Memory B cell (primary cell): ENCODE measurements at regions not wholly inside any gene's neighbourhood (a gene's known extent, or its start where the extent isn't known, plus 50 kb on each side); places are given as distances from the start of the nearest gene placed in this dataset.

Experiments used
- ATAC-seq: fragments of 150-1000 bp; cut with Tn5 transposase; 2 replicates; pipeline ENCODE4 v1.10.0; 2021; ENCODE audit warnings: low read depth, mild to moderate bottlenecking, moderate library complexity
- DNase-seq, 2 donors: peaks; one replicate each; pipeline ENCODE4 v3.0.0; 2022; ENCODE audit warnings: low spot score in 2 of 2
- H3K27ac Mint-ChIP-seq: one replicate; pipeline ENCODE4 v1.8.0; 2022; ENCODE audit warnings: mild to moderate bottlenecking, moderate library complexity, mixed read lengths
- H3K27me3 Mint-ChIP-seq: one replicate; pipeline ENCODE4 v1.8.0; 2022; ENCODE audit warnings: mixed read lengths
- H3K36me3 Mint-ChIP-seq: one replicate; pipeline ENCODE4 v1.8.0; 2022; ENCODE audit warnings: mild to moderate bottlenecking, mixed read lengths
- H3K4me1 Mint-ChIP-seq: one replicate; pipeline ENCODE4 v1.8.0; 2022; ENCODE audit warnings: mixed read lengths
- H3K4me3 Mint-ChIP-seq: one replicate; pipeline ENCODE4 v1.8.0; 2022; ENCODE audit warnings: mild to moderate bottlenecking, moderate library complexity, mixed read lengths
- H3K9me3 Mint-ChIP-seq: one replicate; pipeline ENCODE4 v1.8.0; 2022; ENCODE audit warnings: mixed read lengths

DNA sequence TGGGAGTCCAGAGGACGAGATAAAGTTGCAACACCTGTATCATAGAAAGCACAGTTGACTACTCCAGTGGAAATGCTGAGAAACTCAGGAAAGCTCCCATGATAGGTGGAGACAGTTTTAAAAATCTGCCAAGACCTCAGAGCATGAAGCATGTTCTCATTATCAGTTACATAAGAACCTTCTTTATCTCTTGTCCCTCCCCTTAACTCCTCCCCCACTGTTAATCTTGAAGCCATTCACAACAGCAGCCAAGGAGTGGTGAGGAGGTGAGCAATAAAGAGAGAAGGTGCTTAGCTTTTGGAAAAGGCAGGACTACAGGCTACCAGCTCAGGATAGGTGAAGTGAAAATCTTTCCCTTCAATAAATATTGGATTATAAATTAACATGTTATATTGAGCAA is 657.9 kb downstream of the NYAP2 start:
- Mint-ChIP-seq H3K4me1 (no peaks in the 10 kb centered on the region), H3K27ac (no peak overlapping the region), H3K4me3 (no peak overlapping the region), H3K9me3 (no peaks in the 10 kb centered on the region), H3K27me3 (no peaks in the 10 kb centered on the region), H3K36me3 (no peaks in the 10 kb centered on the region)
- DNase-seq (no peak), ATAC-seq (no peak)

DNA sequence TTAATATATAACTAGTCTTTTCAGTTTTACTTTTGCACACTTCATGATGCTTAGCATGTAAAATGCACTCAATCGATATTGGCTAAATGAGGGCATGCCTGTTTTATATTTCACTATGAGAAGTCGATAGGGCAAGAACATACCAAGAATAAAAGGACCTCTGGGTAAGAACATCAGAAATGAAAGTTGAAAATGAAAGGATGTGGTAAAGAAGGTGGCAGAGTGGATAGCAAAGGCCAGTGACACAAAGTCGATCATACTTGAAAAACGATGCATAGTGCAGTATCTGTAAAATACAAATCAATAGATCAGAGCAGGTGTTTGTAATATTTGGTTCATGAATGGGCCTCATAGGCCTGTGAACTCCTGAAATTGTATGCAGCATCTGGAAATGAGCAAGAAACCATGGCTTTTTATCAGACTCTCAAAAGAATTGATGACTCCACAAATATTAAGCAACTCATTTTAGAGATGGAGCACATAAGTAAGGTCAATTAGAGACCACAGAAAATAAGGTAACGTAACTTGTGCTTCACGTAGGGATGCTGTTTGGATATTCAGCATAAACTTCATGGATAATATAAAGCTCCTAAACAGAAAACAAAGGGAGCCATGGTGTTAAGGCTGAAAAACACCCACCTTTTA is 653.4 kb downstream of the NYAP2 start:
- no peak for ATAC-seq
- Mint-ChIP-seq H3K36me3 (no peaks in the 10 kb centered on the region), H3K9me3 (no peaks in the 10 kb centered on the region), H3K4me3 (no peak overlapping the region), H3K27me3 (no peaks in the 10 kb centered on the region), H3K27ac (no peak overlapping the region), H3K4me1 (peaks cover 3% of the 10 kb centered on the region)
- DNase-seq: no peak

DNA sequence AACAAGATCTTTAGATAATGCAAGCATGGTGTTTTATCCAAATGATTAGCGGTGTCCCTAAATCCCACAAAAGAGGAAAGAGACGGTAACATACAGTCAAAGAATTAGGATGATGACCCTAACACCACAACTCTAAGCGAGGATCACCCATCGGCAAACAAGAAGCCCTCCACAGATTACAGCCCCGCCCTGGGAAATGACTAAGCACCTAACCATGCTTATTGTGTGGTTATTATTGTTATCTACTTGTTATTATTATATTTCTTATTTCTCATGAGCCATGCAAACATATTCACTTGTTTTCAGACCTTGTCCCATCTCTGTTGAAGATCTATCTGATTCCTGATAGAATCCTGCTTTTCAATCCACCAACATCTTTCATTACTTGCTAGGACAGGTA is 651.3 kb downstream of the NYAP2 start:
- Mint-ChIP-seq H3K4me1 (peaks cover 3% of the 10 kb centered on the region), H3K4me3 (no peak overlapping the region), H3K27ac (no peak overlapping the region), H3K36me3 (no peaks in the 10 kb centered on the region), H3K27me3 (no peaks in the 10 kb centered on the region), H3K9me3 (no peaks in the 10 kb centered on the region)
- DNase-seq (no peak), ATAC-seq (no peak)

DNA sequence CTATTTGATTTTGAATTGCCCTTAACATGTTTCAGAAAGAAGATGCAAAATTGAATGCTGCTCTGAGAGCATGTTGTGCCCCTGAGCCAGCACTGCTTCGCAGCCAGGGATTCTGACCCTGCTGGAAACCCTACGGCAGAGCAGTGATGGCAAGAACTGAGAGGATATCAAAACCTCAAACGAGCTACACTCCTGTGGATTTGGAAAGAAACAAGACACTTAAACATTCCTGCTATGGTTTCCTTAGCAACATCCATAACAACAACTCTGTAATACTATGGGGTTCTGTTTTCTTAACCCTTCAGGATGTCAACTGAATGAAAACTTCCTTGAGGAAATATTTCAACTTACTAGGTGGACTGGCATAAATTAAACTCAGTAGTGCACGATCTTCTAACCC is 649.1 kb downstream of the NYAP2 start:
- DNase-seq (no peak), ATAC-seq (no peak)
- Mint-ChIP-seq H3K4me3 (no peak overlapping the region), H3K9me3 (no peaks in the 10 kb centered on the region), H3K27me3 (no peaks in the 10 kb centered on the region), H3K4me1 (peaks cover 3% of the 10 kb centered on the region), H3K36me3 (no peaks in the 10 kb centered on the region), H3K27ac (no peak overlapping the region)

DNA sequence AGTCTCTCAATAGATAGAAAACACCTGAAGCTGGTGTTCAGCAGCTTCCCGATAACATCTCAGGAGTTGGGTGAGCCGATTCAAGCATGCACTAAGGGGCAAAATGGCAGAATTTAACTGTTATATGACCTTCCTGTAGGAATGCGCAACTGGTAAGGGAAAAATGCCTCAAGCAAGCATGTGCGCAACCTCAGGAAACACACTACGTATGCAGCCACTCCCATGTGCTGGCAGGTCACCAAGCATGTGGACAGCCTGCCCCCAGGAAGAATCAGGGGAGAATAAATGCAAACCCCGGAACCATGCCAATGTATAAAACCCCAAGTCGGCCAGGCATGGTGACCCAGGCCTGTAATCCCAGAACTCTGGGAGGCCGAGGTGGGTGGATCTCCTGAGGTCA is 645.6 kb downstream of the NYAP2 start:
- Mint-ChIP-seq H3K36me3 (no peaks in the 10 kb centered on the region), H3K4me3 (no peak overlapping the region)

DNA sequence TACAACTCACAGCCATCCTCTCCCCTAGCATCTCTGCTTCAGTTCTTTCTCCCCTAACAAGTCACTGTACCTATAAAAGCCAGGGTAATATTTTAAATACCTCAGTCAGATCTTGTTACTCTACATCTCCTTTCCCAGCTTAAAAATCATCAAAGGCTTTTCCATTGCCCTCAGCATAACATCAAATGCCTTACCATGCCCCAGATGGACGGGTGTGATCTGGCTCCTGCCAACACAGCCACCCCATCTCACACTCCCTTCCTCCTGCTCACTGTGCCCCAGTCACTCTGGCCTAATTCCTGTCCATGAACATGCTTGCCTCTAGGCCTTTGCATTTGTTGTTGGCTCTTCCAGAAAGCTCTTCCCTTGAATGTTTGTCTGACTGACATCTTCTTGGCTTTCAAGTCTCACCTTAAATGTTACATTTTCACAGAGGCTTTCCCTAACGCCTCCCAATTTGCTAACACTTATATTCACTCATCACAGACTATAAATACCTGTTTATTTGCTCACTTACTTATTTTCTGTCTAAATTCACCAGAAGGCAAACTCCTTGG is 640.9 kb downstream of the NYAP2 start:
- H3K4me1 Mint-ChIP-seq: no peaks in the 10 kb centered on the region
- ATAC-seq (no peak), DNase-seq (no peak)
- no peaks in the 10 kb centered on the region for H3K36me3 Mint-ChIP-seq
- peaks cover 7% of the 10 kb centered on the region for H3K27me3 Mint-ChIP-seq
- no peak overlapping the region for H3K27ac Mint-ChIP-seq
- no peak overlapping the region for H3K4me3 Mint-ChIP-seq
- H3K9me3 Mint-ChIP-seq: peaks cover 2% of the 10 kb centered on the region

More for the DNA sequence above, 645.6 kb downstream of the NYAP2 start:
- Mint-ChIP-seq H3K4me1 (no peaks in the 10 kb centered on the region), H3K9me3 (no peaks in the 10 kb centered on the region), H3K27ac (no peak overlapping the region), H3K27me3 (peaks cover 3% of the 10 kb centered on the region)
- ATAC-seq (no peak), DNase-seq (no peak)

DNA sequence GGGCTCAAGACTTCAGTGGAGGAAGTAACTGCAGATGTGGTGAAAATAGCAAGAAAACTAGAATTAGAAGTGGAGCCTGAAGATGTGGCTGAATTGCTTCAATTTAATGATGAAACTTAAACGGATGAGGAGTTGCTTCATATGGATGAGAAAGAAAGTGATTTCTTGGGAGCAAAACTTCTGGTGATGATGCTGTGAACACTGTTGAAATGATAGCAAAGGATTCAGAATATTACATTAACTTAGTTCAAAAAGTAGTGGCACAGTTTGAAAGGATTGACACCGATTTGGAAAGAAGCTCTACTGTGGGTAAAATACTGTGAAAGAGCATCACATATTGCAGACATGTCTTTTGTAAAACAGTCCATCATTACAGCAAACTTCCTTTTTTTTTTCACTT is 638.0 kb downstream of the NYAP2 start:
- peaks cover 10% of the 10 kb centered on the region for H3K27me3 Mint-ChIP-seq
- H3K4me1 Mint-ChIP-seq: no peaks in the 10 kb centered on the region
- H3K9me3 Mint-ChIP-seq: peaks cover 2% of the 10 kb centered on the region
- H3K27ac Mint-ChIP-seq: no peak overlapping the region
- no peak for ATAC-seq
- no peaks in the 10 kb centered on the region for H3K36me3 Mint-ChIP-seq
- DNase-seq: no peak
- no peak overlapping the region for H3K4me3 Mint-ChIP-seq

DNA sequence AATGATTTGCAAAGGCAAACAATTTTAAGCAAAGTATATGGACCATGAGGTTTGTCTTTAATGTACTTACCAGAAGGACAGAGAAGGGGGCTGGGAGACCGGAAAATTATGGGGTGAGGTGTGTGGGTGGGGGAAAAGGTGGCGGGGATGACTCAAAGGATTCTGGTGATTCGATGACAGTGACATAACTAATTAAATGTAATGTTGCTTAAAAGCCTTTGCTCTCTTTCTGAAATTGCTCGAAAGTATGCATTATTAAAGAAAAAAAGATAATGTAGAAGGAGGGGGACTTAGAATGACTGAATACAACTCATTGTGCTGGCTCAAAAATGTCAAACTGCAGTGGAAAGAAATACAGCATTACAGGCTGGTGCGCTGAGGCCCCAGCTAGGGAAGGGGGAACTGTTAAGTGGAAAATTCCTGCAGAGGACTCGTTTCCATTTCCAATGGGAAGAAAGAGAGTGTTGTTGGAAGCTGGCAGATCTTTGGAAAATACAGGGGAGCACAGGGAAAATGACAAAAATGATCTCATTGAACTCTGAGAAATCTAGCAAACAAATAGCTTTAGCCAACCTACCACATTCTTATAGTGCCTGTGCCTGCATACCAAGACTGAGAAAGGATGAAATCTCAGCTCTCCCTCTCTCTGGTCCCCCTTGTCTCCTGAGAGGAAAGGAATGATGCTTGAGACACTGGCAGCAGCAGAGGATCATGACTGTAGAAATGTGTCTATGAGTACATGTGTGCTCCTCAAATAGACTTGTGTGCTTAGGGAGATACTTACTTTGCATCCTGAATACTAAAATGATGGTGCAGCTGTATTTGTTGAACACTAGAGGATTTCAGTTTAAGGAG is 632.4 kb downstream of the NYAP2 start:
- H3K4me1 Mint-ChIP-seq: peaks cover 17% of the 10 kb centered on the region
- no peak overlapping the region for H3K27ac Mint-ChIP-seq
- H3K36me3 Mint-ChIP-seq: no peaks in the 10 kb centered on the region
- H3K9me3 Mint-ChIP-seq: no peaks in the 10 kb centered on the region
- peaks cover 9% of the 10 kb centered on the region for H3K27me3 Mint-ChIP-seq
- ATAC-seq: no peak
- DNase-seq: no peak
- no peak overlapping the region for H3K4me3 Mint-ChIP-seq

DNA sequence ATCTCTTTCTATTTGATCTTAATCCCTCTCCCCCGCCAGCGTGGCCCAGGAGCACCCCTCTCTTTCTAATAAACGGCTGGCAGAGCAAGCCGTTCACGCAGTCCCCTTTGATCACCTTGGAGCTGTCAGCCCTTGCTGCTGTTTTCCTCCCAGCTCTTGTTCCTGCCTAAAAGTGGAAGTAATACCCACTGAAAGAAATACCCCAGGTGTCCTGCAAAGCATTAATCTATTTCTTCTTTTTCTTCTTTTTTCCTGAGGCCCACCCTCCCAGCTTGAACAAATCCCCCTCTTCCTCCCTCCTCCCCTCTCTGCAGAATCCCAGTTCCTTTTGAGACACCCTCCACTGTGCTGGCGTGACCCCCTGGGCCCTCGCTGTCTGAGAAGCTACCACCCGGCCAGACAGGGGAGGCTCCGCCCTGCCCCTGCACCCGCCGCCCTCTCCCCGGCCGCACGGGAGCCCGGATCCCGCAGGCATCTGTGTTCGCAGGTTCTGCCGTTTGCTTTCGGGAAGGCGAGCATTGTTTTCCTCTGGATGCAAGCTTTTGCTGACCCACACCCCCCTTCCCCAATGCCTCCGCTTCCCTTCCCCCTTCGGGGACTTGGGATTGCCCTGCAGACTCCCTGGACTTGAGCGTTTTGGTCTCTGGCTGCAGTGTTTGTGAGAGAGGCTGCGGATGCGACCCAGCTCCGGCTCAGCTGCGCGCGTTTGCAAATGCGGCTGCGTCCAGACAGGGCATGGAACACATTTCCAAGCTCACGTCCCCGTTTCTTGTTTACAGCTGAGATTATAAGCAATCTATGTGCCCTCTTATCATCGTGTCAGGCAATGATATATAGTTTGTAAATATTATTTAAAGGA is 631.5 kb downstream of the NYAP2 start:
- Mint-ChIP-seq H3K36me3 (no peaks in the 10 kb centered on the region), H3K4me3 (peak overlapping the region; percentile 78), H3K27me3 (peaks cover 9% of the 10 kb centered on the region), H3K9me3 (no peaks in the 10 kb centered on the region), H3K27ac (no peak overlapping the region), H3K4me1 (peaks cover 17% of the 10 kb centered on the region)
- ATAC-seq (peak; percentile 64), DNase-seq (peak in 1 of 2 donors; percentile 15)

DNA sequence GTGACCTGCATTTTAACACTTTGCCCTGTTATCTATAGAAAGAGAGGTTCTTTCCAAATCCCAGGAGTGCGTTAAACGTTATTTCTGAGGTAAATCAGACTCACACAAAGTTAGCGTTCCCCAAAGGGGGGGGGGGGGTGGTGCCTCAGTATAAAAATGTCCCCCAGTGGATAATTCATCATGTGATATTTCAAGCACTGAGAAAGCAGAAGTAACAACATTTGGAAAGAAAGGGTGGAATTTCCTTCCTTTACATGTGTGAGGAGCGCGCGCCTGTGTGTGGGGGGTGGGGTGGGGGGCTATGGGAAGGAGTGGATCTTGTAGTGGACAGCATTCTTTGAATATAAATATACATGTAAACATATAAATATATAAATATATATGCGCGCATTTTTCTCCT is 630.9 kb downstream of the NYAP2 start:
- Mint-ChIP-seq H3K4me1 (peaks cover 17% of the 10 kb centered on the region), H3K9me3 (no peaks in the 10 kb centered on the region), H3K27ac (no peak overlapping the region), H3K36me3 (no peaks in the 10 kb centered on the region), H3K27me3 (peaks cover 9% of the 10 kb centered on the region), H3K4me3 (peak overlapping the region; percentile 78)
- ATAC-seq (peak; percentile 53), DNase-seq (no peak)

DNA sequence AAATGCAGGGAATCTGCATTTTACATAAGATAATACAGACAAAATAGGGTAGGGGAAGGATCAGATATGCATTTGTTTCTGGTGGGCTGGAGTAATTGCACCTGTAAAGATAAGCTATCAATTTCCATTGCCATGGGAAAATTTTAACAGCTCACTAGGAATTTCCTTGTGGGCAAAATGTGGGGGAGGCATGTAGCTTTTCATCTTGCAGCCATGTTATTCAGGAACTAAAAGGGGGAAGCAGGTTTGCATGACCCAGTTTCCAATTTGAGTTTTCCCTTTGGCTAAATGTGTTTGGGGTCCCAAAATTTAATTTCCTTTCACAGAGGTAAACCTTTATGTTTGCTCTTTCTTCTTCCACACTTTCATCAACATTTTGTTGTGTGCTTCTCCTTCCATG is 624.4 kb downstream of the NYAP2 start:
- peaks cover 5% of the 10 kb centered on the region for H3K27me3 Mint-ChIP-seq

DNA sequence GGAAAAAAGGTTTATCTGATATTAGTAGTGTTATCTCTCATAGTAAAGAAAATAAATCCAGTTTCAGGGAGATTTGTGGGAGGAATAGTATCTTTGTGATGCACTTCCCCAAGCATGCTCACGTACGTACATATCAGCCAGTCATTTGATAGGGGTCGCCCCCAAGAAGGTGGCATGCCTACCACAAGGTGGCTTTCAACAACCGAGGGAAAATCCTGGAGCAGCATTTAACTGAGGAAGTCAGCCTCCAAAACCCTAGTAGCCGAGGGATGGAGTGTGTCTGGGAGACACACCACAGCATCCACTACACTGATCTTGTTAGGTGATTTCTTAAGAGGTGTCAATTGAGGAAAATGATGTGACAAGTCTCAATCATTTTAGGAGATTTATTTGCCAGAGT is 623.9 kb downstream of the NYAP2 start:
- DNase-seq (no peak), ATAC-seq (no peak)
- no peak overlapping the region for H3K27ac Mint-ChIP-seq
- no peaks in the 10 kb centered on the region for H3K4me1 Mint-ChIP-seq
- peaks cover 5% of the 10 kb centered on the region for H3K9me3 Mint-ChIP-seq
- no peak overlapping the region for H3K4me3 Mint-ChIP-seq
- no peaks in the 10 kb centered on the region for H3K36me3 Mint-ChIP-seq
- peaks cover 5% of the 10 kb centered on the region for H3K27me3 Mint-ChIP-seq

More for the DNA sequence above, 624.4 kb downstream of the NYAP2 start:
- H3K36me3 Mint-ChIP-seq: no peaks in the 10 kb centered on the region
- H3K4me3 Mint-ChIP-seq: no peak overlapping the region
- H3K27ac Mint-ChIP-seq: no peak overlapping the region
- ATAC-seq (no peak), DNase-seq (no peak)
- no peaks in the 10 kb centered on the region for H3K4me1 Mint-ChIP-seq
- peaks cover 4% of the 10 kb centered on the region for H3K9me3 Mint-ChIP-seq

DNA sequence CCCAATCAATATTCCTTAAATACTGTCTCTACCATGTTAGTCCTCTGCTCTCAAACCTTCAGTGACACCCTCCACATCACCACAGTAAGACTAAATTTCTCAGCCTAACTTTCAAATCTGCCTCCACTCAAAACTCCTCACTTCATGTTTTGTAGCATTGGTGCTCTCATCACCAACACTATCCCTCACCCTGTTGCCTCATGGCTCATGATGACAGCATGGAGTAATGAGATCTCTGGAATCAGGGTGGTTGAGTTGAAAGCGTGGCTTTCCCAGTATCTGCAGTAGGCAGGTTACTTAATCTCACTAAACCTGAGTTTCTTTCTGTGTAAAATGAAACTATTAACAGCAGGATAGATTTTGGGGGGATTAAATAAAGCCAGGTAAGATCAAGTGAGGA is 621.4 kb downstream of the NYAP2 start:
- peaks cover 3% of the 10 kb centered on the region for H3K27me3 Mint-ChIP-seq
- ATAC-seq: no peak
- no peaks in the 10 kb centered on the region for H3K4me1 Mint-ChIP-seq
- H3K9me3 Mint-ChIP-seq: peaks cover 5% of the 10 kb centered on the region
- no peak overlapping the region for H3K27ac Mint-ChIP-seq
- DNase-seq: no peak
- no peaks in the 10 kb centered on the region for H3K36me3 Mint-ChIP-seq
- H3K4me3 Mint-ChIP-seq: no peak overlapping the region

DNA sequence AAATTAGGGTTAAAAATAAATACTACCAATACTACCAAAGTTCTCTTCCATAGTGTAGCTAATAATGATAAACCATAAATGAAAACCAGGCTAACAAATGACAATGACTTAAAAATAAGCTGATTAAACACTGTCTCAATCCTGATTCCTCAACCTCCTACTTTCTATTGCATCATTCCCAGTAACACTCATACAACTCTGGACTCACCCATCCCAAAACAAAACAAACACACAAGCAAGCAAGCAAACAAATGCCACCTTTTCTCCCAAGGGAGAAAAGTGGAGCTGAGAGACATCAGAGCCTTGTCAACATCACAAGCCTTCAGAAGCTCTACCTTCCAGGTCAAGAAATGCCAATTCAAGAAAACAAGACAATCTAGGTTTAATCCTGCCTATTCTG is 620.7 kb downstream of the NYAP2 start:
- Mint-ChIP-seq H3K4me3 (no peak overlapping the region), H3K36me3 (no peaks in the 10 kb centered on the region), H3K4me1 (no peaks in the 10 kb centered on the region), H3K27ac (no peak overlapping the region), H3K9me3 (peaks cover 5% of the 10 kb centered on the region), H3K27me3 (peaks cover 3% of the 10 kb centered on the region)
- DNase-seq: no peak
- no peak for ATAC-seq
